ENCODE measurements at regions not wholly inside any gene's neighbourhood (a gene's known extent, or its start where the extent isn't known, plus 50 kb on each side); places are given as distances from the start of the nearest gene placed in this dataset.
"Not testable (repeated sequence)": the region's sequence is repeated elsewhere in the genome, so short reads cannot be mapped to it uniquely, and the experiment has no call there.

- DNase-seq (ENCODE audit: low read depth in 1 of 2, low spot score in 1 of 2): no peak
Observed at GRCh38 chr1:21385022-21385421, 54.9 kb upstream of the NBPF3 start.

DNA sequence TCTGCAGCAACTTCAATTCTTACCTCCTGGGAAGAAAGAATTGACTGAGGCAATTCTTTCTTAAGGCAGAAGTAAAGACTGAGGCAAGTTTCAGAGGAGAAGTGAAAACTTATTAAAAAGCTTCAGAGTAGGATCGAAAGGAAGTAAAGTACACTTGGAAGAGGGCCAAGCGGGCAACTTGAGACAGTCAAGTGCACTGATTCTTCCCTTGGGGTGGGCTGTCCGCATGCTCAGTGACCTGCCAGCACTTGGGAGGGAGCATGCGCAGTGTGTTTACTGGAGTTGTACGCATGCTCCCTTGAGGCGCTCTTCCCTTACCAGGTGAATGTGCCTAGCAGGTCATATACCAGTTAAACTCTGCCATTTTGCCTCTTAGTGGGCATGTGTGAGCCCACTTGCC lies 55.3 kb upstream of the NBPF3 start:
- no peak for DNase-seq (ENCODE audit: low read depth in 1 of 2, low spot score in 1 of 2)

DNA sequence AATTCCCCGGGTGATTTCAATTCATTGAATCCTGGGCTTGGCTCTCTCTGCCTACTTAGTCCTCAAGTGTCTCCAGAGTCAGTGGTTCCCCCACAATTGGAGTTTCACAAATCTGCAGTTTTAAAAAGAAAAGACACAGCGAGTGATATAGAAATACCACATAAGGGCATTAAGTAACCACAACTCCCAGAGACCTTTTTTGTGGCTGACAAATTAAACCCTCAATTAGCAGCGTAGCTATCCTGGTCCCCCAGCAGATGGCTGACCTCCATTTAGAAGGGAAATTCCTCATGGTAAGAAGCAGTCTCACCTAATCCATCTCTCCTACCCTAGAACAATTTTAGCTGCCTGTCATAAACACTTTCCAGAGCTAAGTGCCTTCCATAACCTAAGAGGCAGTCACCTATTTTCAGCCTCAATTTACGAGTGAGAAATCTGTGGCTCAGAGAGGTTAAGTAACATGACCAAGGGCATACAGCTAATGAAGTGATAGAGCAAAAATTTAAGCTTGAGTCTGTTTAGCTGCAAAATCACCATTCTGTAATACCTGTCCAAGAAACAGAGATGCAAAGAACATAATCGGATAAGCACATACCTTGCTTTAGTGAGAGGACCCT lies 56.0 kb upstream of the NBPF3 start:
- DNase-seq (ENCODE audit: low read depth in 1 of 2, low spot score in 1 of 2): no peak

- DNase-seq (ENCODE audit: low read depth in 1 of 2, low spot score in 1 of 2): no peak
Observed at GRCh38 chr1:21381354-21381753, 58.6 kb upstream of the NBPF3 start.

- not testable (repeated sequence) for DNase-seq (ENCODE audit: low read depth in 1 of 2, low spot score in 1 of 2)
Observed at GRCh38 chr1:21380147-21380546, 59.8 kb upstream of the NBPF3 start.

- DNase-seq (ENCODE audit: low read depth in 1 of 2, low spot score in 1 of 2): no peak
Observed at GRCh38 chr1:21379571-21379970, 60.4 kb upstream of the NBPF3 start.

DNA sequence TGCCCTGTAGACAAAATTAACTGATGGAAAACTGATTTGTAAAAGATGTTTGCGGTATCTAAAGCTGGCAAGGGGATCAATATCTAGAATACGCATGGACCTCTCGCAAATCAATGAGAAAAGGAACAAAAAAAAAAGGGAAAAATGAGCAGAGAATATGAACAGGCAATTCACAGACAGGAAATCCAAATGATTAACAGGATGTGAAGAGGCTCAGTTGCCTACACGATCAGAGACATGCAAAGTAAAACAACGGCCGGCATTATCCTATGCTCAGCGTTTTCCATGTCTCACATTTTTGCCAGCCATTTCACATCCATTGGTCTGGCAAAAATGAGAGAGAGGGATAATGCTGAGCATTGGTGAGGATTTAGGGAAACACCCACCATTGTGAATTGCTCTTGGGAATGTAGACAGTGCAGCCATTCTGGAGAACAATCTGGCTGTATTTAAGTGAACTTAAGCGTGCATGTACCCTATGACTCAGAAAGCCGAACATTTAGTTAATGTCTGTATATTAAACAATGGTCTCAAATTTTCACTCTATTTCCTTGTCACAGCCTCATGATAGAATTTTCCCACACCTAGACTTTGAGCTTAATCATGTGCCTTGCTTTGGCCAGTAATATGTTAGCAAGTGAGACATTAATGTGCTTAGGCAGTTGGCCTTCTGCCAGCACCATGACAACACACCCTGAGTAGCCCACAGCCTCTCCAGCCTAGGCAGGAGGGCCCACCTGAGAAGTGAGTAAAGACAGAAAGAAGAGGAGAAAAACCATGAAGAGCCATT lies 61.0 kb upstream of the NBPF3 start:
- no peak for DNase-seq (ENCODE audit: low read depth in 1 of 2, low spot score in 1 of 2)

GRCh38 chr1:21372383-21372782 lies 67.6 kb upstream of the NBPF3 start:
- DNase-seq (ENCODE audit: low read depth in 1 of 2, low spot score in 1 of 2): no peak

DNA sequence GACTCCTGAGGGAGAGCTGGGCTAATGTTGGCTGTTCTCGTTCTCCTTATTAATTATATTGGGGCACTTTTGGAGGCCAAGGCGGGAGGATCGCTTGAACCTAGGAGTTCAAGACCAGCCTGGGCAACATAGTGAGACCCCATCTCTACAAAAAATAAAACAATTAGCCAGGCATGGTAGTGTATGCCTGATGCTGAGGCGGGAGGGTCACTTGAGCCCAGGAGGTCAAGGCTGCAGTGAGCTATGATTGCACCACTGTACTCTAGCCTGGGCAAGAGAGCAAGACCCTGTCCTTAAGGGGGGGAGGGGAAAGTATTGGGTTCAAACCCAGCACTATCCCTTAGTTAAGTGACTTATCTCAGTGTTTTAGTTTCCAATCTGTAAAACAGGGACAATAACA lies 70.0 kb upstream of the NBPF3 start:
- DNase-seq (ENCODE audit: low read depth in 1 of 2, low spot score in 1 of 2): no peak

- peak; percentile 45 to 52 for DNase-seq (ENCODE audit: low read depth in 1 of 2, low spot score in 1 of 2)
Observed at GRCh38 chr1:21368515-21369289, 71.2 kb upstream of the NBPF3 start.

GRCh38 chr1:21367973-21368514 lies 71.9 kb upstream of the NBPF3 start:
- not testable (repeated sequence) for DNase-seq (ENCODE audit: low read depth in 1 of 2, low spot score in 1 of 2)

DNA sequence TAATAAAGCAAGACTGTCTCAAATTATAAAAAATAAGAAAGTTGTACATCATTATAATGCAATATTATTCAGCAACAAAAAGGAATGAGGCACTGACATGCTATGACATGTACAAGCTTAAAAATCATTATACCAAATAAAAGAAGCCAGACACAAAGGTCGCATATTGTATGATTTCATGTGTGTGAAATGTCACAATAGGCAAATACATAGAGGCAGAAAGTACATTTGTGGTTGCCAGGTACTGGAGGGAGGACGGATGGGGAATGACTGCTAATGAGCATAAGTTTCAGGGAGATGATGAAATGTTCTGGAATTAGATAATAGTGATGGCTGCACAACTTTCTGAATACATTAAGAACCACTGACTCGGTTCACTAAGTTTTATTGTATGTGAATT lies 73.6 kb upstream of the NBPF3 start:
- DNase-seq (ENCODE audit: low read depth in 1 of 2, low spot score in 1 of 2): no peak

GRCh38 chr1:21365036-21365435 lies 74.8 kb upstream of the ECE1 start:
- DNase-seq (ENCODE audit: low read depth in 1 of 2, low spot score in 1 of 2): no peak

DNA sequence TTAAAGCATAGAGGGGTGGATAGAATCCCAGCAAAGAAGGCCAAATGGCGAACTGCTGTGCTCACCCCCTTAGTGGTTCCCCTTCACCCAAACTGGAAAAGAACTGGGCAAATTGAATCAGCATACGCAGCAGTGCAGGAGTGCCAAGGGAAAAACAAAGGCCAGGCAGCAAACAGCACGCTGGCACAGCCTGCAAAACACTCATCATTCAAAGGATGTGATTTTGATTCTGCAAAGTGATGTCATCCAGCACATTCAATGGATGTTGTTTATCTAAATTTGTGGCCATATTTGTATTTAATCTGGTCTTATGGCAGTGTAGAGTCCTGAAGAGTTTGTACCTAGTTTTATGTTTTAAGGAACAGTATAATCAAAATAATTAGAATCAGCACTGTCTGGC lies 71.8 kb upstream of the ECE1 start:
- DNase-seq (ENCODE audit: low read depth in 1 of 2, low spot score in 1 of 2): no peak

- DNase-seq (ENCODE audit: low read depth in 1 of 2, low spot score in 1 of 2): no peak
Observed at GRCh38 chr1:21361506-21361905, 71.2 kb upstream of the ECE1 start.

- DNase-seq (ENCODE audit: low read depth in 1 of 2, low spot score in 1 of 2): no peak
Observed at GRCh38 chr1:21357161-21357560, 66.9 kb upstream of the ECE1 start.

GRCh38 chr1:21355956-21356355 lies 65.7 kb upstream of the ECE1 start:
- DNase-seq (ENCODE audit: low read depth in 1 of 2, low spot score in 1 of 2): no peak

DNA sequence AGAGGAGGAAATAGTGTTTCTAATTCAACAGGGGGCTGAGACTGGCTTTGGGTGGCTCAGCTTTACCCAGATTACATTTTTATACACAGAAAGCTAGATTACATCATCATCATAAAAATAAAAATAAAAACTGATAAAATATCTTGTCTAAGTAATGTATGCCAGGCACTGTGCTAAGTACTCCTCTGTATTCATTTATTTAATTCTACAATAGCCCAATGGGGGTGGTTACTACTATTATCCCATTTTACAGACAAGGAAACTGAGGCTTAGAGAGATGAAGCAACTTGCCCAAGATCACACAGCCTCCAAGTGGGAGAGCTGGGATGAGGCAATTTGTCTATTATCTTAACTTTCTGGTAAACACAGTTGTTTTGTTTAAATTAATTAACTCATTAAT lies 62.3 kb upstream of the ECE1 start:
- no peak for DNase-seq (ENCODE audit: low read depth in 1 of 2, low spot score in 1 of 2)

GRCh38 chr1:21351901-21352300 lies 61.6 kb upstream of the ECE1 start:
- no peak for DNase-seq (ENCODE audit: low read depth in 1 of 2, low spot score in 1 of 2)

DNA sequence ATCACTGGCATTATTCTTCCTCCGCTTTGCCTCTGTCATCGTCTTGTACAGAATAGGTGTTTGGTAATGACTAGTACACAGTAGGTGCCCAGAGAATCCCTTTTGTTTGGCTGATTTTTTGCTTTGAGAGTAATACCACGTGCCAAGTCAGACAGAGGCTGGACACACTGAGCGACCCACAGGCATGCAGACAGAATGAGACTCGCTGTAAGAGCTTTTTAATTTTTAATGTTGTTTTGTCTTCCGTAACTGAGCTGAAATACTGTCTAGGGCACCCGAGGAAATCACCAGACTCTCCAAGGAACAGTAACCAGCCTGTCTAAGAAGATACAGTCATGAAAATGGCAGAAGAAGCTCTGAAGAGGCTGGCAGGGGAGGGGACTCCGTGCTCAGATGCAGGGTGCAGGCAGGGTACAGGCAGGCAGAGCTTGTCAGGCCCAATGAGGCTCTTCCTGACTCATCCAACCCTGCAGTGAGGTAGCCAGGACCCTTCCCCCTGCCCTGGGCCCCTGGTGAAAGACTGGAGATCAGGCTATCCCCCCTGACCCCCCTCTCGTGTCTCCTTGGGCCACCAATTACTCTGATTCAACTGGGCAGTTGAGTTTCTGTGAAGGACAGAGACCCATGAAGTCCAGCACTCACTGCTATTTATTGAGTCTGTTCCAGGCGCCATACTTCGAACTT lies 60.1 kb upstream of the ECE1 start:
- DNase-seq (ENCODE audit: low read depth in 1 of 2, low spot score in 1 of 2): no peak

DNA sequence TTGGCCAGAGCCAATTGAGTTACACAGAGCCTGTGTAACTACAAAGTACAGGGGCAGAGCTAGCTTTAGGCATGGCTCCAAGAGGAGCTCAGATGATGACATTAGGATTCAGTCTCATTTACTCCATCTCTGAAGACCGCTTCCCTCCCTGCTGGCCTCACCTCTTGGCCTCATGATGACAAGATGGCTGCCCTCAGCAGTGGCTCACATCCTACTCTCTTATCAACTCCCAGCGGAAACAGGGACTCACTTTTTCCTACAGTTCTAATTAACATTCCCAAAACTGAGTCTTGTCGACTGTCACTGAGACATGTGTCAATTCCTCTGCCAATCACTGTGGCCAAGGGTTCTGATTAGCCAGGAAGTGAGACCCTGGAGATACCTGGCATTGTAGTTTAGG lies 59.4 kb upstream of the ECE1 start:
- no peak for DNase-seq (ENCODE audit: low read depth in 1 of 2, low spot score in 1 of 2)
